ENCODE measurements at regions not wholly inside any gene's neighbourhood (a gene's known extent, or its start where the extent isn't known, plus 50 kb on each side); places are given as distances from the start of the nearest gene placed in this dataset.

DNA sequence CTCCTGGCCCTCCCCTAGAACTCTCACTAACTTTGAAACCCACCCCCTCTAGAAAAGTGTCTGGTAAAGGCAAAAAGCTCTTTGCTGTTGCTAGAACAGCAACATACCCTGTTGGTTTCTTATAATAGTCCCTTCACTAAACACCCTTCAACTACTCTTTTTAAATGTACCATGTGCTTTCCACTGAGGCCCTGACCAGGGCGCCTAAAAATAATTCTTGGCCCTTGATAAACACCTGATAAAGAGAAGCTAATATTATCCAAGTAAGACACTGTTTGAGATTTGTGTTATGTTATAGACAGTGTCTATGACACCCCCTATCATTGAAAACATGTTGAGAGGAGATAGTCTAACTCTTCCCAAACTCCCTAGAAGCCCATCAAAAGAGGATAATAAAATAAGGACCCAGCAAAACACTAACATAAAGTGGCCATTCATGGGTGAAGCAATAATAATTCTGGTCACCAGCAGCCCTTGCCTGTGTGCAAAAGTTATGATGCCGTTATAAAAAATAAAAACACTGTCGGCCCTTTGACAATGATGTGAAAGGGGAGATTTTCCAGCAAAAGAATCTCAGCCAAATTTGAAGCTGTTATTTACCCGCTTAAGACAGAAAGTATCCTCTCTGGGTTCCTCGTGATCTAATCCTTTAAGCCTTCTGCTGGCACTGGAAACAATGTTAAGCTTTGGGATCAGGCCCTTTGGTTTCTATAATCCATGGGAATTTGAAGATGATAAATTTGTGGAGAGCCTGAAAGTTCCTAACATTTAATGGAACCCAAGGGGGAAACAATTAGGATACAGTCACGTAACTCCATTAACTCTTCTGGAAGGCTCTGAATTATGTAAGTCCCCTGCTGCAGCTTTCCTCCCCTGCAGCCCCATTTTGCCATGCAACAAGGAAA lies 122.6 kb upstream of the PLCB4 start (continued):
- TF ChIP-seq, protein P1, sequence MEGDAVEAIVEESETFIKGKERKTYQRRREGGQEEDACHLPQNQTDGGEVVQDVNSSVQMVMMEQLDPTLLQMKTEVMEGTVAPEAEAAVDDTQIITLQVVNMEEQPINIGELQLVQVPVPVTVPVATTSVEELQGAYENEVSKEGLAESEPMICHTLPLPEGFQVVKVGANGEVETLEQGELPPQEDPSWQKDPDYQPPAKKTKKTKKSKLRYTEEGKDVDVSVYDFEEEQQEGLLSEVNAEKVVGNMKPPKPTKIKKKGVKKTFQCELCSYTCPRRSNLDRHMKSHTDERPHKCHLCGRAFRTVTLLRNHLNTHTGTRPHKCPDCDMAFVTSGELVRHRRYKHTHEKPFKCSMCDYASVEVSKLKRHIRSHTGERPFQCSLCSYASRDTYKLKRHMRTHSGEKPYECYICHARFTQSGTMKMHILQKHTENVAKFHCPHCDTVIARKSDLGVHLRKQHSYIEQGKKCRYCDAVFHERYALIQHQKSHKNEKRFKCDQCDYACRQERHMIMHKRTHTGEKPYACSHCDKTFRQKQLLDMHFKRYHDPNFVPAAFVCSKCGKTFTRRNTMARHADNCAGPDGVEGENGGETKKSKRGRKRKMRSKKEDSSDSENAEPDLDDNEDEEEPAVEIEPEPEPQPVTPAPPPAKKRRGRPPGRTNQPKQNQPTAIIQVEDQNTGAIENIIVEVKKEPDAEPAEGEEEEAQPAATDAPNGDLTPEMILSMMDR (conservative IDR thresholded peaks at IDR 0.05; ENCODE audit: low read depth in 2 of 2), result no peak
- TF ChIP-seq STAT1 (IDR thresholded peaks at IDR 0.05; ENCODE audit: unreplicated experiment) (no peak), JUNB (IDR thresholded peaks at IDR 0.05; ENCODE audit: unreplicated experiment) (no peak), EZH2 (IDR thresholded peaks at IDR 0.05; ENCODE audit: low read depth, unreplicated experiment) (no peak), EZH2phosphoT487 (IDR thresholded peaks at IDR 0.05; ENCODE audit: unreplicated experiment) (no peak), ZNF114 (CRISPR knock-in tag; IDR thresholded peaks at IDR 0.05) (no peak), POLR2AphosphoS5 (IDR thresholded peaks at IDR 0.05; ENCODE audit: low read depth) (no peak), ZNF331 (CRISPR knock-in tag; IDR thresholded peaks at IDR 0.05; ENCODE audit: low read depth) (no peak), CREB1 (CRISPR knock-in tag; IDR thresholded peaks at IDR 0.05; ENCODE audit: low read depth) (no peak), NANOG (IDR thresholded peaks at IDR 0.05; ENCODE audit: borderline replicate concordance) (no peak)
- TF ChIP-seq, protein P2, sequence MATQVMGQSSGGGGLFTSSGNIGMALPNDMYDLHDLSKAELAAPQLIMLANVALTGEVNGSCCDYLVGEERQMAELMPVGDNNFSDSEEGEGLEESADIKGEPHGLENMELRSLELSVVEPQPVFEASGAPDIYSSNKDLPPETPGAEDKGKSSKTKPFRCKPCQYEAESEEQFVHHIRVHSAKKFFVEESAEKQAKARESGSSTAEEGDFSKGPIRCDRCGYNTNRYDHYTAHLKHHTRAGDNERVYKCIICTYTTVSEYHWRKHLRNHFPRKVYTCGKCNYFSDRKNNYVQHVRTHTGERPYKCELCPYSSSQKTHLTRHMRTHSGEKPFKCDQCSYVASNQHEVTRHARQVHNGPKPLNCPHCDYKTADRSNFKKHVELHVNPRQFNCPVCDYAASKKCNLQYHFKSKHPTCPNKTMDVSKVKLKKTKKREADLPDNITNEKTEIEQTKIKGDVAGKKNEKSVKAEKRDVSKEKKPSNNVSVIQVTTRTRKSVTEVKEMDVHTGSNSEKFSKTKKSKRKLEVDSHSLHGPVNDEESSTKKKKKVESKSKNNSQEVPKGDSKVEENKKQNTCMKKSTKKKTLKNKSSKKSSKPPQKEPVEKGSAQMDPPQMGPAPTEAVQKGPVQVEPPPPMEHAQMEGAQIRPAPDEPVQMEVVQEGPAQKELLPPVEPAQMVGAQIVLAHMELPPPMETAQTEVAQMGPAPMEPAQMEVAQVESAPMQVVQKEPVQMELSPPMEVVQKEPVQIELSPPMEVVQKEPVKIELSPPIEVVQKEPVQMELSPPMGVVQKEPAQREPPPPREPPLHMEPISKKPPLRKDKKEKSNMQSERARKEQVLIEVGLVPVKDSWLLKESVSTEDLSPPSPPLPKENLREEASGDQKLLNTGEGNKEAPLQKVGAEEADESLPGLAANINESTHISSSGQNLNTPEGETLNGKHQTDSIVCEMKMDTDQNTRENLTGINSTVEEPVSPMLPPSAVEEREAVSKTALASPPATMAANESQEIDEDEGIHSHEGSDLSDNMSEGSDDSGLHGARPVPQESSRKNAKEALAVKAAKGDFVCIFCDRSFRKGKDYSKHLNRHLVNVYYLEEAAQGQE (IDR thresholded peaks at IDR 0.05; ENCODE audit: unreplicated experiment), result no peak

DNA sequence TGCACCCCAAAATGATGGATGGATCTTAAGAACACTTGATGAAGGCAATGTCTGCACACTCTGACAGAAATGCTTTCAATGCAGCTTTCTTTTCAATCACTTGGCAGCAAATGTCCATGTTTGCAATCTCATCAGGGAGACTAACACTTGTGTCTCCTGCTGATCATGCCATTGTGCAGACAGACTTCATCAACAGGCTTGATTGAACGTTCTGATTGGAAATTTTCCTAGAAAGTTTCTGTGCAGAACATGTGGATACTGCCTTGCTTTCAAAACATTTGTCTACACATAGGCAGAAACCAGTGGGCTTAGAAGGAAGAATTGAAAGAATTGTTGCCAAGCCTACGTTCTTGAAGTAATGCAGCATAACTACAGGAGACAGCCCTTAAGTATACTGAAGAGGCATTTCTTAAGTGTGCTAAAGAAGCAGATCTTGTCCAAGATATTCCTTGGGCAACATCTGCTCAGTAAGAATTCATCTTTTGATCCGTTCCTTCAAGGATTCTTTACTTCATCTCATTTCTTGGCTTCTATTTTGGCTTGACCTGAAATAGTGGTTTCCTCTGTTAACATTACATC lies 120.4 kb upstream of the PLCB4 start:
- Histone ChIP-seq H4K20me1 (replicated peaks; ENCODE audit: insufficient read depth) (no peaks in the 10 kb centered on the region), H3K4me1 (ENCODE audit: insufficient read depth) (no peaks in the 10 kb centered on the region), H3K9me2 (ENCODE audit: insufficient read depth) (0 out of 2 replicates have a peak, but pooled peaks cover 11% of the 10 kb centered on the region), H3K27ac (ENCODE audit: low read depth) (no peak overlapping the region), H3F3A (replicated peaks; ENCODE audit: low read depth) (no peaks in the 10 kb centered on the region), H3K36me3 (ENCODE audit: insufficient read depth) (no peaks in the 10 kb centered on the region), H2AFZ (no peak overlapping the region), H3K79me2 (replicated peaks; ENCODE audit: insufficient read depth) (no peaks in the 10 kb centered on the region), H3K27me3 (ENCODE audit: insufficient read depth) (no peaks in the 10 kb centered on the region), H3K4me3 (no peak overlapping the region), H3K4me2 (no peak overlapping the region)
- Mint-ChIP-seq H3K27ac (no peak overlapping the region), H3K27me3 (ENCODE audit: insufficient read depth, low read depth, poor library complexity) (peaks cover 1% of the 10 kb centered on the region), H3K4me1 (peaks cover 2% of the 10 kb centered on the region; the same call in 2 of the 3 replicates), H3K4me3 (no peak overlapping the region), H3K9me3 (no peaks in the 10 kb centered on the region), H3K36me3 (ENCODE audit: low read depth) (no peaks in the 10 kb centered on the region)
- DNase-seq (ENCODE audit: low spot score) (no peak), ATAC-seq (no peak)
- TF ChIP-seq, protein P1 (conservative IDR thresholded peaks at IDR 0.05; ENCODE audit: low read depth in 2 of 2), result no peak

Data from GM23338 (cell line).